HCT116 (cell line): ENCODE measurements at regions not wholly inside any gene's neighbourhood (a gene's known extent, or its start where the extent isn't known, plus 50 kb on each side); places are given as distances from the start of the nearest gene placed in this dataset.

ENCODE experiments used
- ATF3 ChIP-seq: IDR thresholded peaks from 2 replicates; pipeline ENCODE4 v1.6.1; 2012
- CTCF ChIP-seq, 3 experiments: fragments of 200-600 bp in 1 of 3; sonication (generic) in 1 of 3; IDR thresholded peaks in 2 of 3; conservative IDR thresholded peaks in 1 of 3; 2 replicates each; pipeline ENCODE4 v1.5.1; 2012 to 2017; ENCODE audit warnings: low read depth in 2 of 3, low read length in 2 of 3, antibody characterized with exemption in 1 of 3, borderline replicate concordance in 1 of 3, control low read depth in 1 of 3, mild to moderate bottlenecking in 1 of 3, mixed read lengths in 1 of 3, mixed run types in 1 of 3, moderate library complexity in 1 of 3; ENCODE audit not compliant: insufficient read depth in 1 of 3
- EZH2 ChIP-seq: fragments of 200-600 bp; sonication (generic); IDR thresholded peaks from 2 replicates; pipeline ENCODE4 v1.6.1; 2017; ENCODE audit warnings: antibody characterized with exemption, mixed run types
- EZH2phosphoT487 ChIP-seq: fragments of 200-600 bp; IDR thresholded peaks from 2 replicates; pipeline ENCODE4 v1.6.1; 2018; ENCODE audit warnings: antibody characterized with exemption, borderline replicate concordance
- MAX ChIP-seq: IDR thresholded peaks from 2 replicates; pipeline ENCODE4 v1.6.1; 2012
- POLR2A ChIP-seq: IDR thresholded peaks from 2 replicates; pipeline ENCODE4 v1.7.0; 2011; ENCODE audit warnings: borderline replicate concordance; ENCODE audit not compliant: insufficient read depth, insufficient read length; ENCODE audit errors: extremely low read depth
- RAD21 ChIP-seq: IDR thresholded peaks from 2 replicates; pipeline ENCODE4 v1.6.1; 2012; ENCODE audit warnings: low read depth, mild to moderate bottlenecking
- REST ChIP-seq: IDR thresholded peaks from 2 replicates; pipeline ENCODE4 v1.6.1; 2012; ENCODE audit warnings: low read depth
- SIN3A ChIP-seq: IDR thresholded peaks from 2 replicates; pipeline ENCODE4 v1.6.1; 2012; ENCODE audit warnings: low read depth
- SP1 ChIP-seq: IDR thresholded peaks from 2 replicates; pipeline ENCODE4 v1.6.1; 2012; ENCODE audit warnings: low read depth
- YY1 ChIP-seq: IDR thresholded peaks from 2 replicates; pipeline ENCODE4 v1.6.1; 2011; ENCODE audit warnings: low read length, low read depth, moderate library complexity, mild to moderate bottlenecking; ENCODE audit not compliant: insufficient replicate concordance; ENCODE audit errors: extremely low read depth
- ZFX ChIP-seq: fragments of 450-650 bp; IDR thresholded peaks from 2 replicates; pipeline ENCODE4 v1.6.1; 2017
- ZNF274 ChIP-seq: fragments of 200-500 bp; sonication (Bioruptor generic); IDR thresholded peaks from 2 replicates; pipeline ENCODE4 v1.6.1; 2014; ENCODE audit warnings: mild to moderate bottlenecking, low read depth, low read length, inconsistent platforms

GRCh38 chr11:104320956-104321355 is 157.0 kb upstream of the PDGFD start:
- TF ChIP-seq YY1 (no peak), SP1 (no peak), CTCF (IDR thresholded peaks at IDR 0.05 in 2 of 3, conservative IDR thresholded peaks at IDR 0.05 in 1 of 3; ENCODE audit: borderline replicate concordance in 1 of 3, insufficient read depth in 1 of 3, low read depth in 2 of 3, low read length in 2 of 3) (no peak), ZNF274 (no peak), REST (no peak), MAX (no peak), EZH2 (no peak), EZH2phosphoT487 (no peak), ZFX (no peak), POLR2A (no peak), SIN3A (no peak), ATF3 (no peak), RAD21 (no peak)
